Large intestine (tissue), 3 donors: ENCODE measurements at regions not wholly inside any gene's neighbourhood (a gene's known extent, or its start where the extent isn't known, plus 50 kb on each side); places are given as distances from the start of the nearest gene placed in this dataset.

Experiments used
- DNase-seq, 2 donors: peaks; one replicate each; pipeline versions ENCODE4 v3.0.0 to v3.0.0-alpha.2; 2013
- H3K27ac ChIP-seq: one replicate; pipeline ENCODE4 v1.5.1; 2013; ENCODE audit warnings: low read length
- H3K27me3 ChIP-seq: 2 replicates; pipeline ENCODE4 v1.6.1; 2013; ENCODE audit warnings: low read length; ENCODE audit not compliant: control insufficient read depth, insufficient read depth
- H3K36me3 ChIP-seq: 2 replicates; pipeline ENCODE4 v1.6.1; 2013; ENCODE audit warnings: low read length; ENCODE audit not compliant: control insufficient read depth, insufficient read depth
- H3K4me1 ChIP-seq: one replicate; pipeline ENCODE4 v1.6.1; 2013; ENCODE audit warnings: low read length; ENCODE audit not compliant: control insufficient read depth, insufficient read depth
- H3K4me3 ChIP-seq: one replicate; pipeline ENCODE4 v1.5.1; 2013; ENCODE audit warnings: low read length
- H3K9me3 ChIP-seq: one replicate; pipeline ENCODE4 v1.6.1; 2013; ENCODE audit warnings: mild to moderate bottlenecking, low read depth, low read length, moderate library complexity; ENCODE audit not compliant: control insufficient read depth
- whole genome bisulfite sequencing: methylation state at CpG from one replicate; pipeline ENCODE4 v1.1.5; 2013; ENCODE audit warnings: low lambda C conversion rate; ENCODE audit not compliant: insufficient coverage; 5-methylcytosine and 5-hydroxymethylcytosine counted together

GRCh38 chr1:213874789-213875188 is 113.0 kb upstream of the PROX1 start:
- Histone ChIP-seq H3K9me3 (no peaks in the 10 kb centered on the region), H3K4me3 (no peak overlapping the region), H3K27ac (no peak overlapping the region), H3K27me3 (no peaks in the 10 kb centered on the region), H3K36me3 (no peaks in the 10 kb centered on the region), H3K4me1 (no peaks in the 10 kb centered on the region)
- DNase-seq, result no peak
- no CpG with 5 or more reads among the region's 7 CpGs for whole genome bisulfite sequencing

- no peaks in the 10 kb centered on the region for H3K27me3 ChIP-seq
- no peaks in the 10 kb centered on the region for H3K9me3 ChIP-seq
- no peak for DNase-seq
- H3K36me3 ChIP-seq, result no peaks in the 10 kb centered on the region
- no peaks in the 10 kb centered on the region for H3K4me1 ChIP-seq
- no peak overlapping the region for H3K4me3 ChIP-seq
- no peak overlapping the region for H3K27ac ChIP-seq
Observed at GRCh38 chr1:213876531-213876930, 111.2 kb upstream of the PROX1 start.

DNA sequence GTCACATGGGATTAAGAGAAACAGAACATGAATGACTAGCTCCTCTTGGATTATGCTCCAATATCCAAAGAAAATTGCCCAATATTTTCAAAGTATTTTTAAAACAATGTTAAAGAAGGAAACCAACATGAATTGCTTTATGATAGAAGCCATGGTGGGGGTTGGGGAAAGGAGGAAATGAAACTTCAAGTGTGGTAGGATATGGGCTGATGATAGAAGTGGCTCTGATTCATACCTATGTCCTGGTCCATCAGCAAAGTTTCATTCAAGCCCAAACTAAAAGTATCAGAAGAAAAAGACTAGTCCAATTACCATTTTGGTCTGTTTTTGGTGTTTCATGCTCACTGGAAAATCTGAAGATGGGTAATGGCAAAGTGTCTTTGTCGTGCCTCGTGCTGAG is 104.2 kb upstream of the PROX1 start:
- Histone ChIP-seq H3K27ac (no peak overlapping the region), H3K36me3 (no peaks in the 10 kb centered on the region), H3K4me1 (no peaks in the 10 kb centered on the region), H3K4me3 (no peak overlapping the region), H3K9me3 (no peaks in the 10 kb centered on the region), H3K27me3 (no peaks in the 10 kb centered on the region)
- no CpG with 5 or more reads among the region's 2 CpGs for whole genome bisulfite sequencing
- no peak for DNase-seq

GRCh38 chr1:213884402-213884801 is 103.4 kb upstream of the PROX1 start:
- Histone ChIP-seq H3K36me3 (no peaks in the 10 kb centered on the region), H3K27ac (no peak overlapping the region), H3K27me3 (no peaks in the 10 kb centered on the region), H3K4me3 (no peak overlapping the region), H3K9me3 (no peaks in the 10 kb centered on the region), H3K4me1 (no peaks in the 10 kb centered on the region)
- WGBS, result no CpG with 5 or more reads among the region's 1 CpG
- no peak for DNase-seq

GRCh38 chr1:213884942-213885341 is 102.8 kb upstream of the PROX1 start:
- WGBS, result no CpG with 5 or more reads among the region's 4 CpGs
- no peak overlapping the region for H3K27ac ChIP-seq

GRCh38 chr1:213887842-213888241 is 99.9 kb upstream of the PROX1 start:
- H3K36me3 ChIP-seq, result no peaks in the 10 kb centered on the region
- DNase-seq, result no peak
- no peaks in the 10 kb centered on the region for H3K4me1 ChIP-seq
- H3K9me3 ChIP-seq, result no peaks in the 10 kb centered on the region
- no peak overlapping the region for H3K27ac ChIP-seq
- H3K4me3 ChIP-seq, result no peak overlapping the region
- no CpG with 5 or more reads among the region's 1 CpG for whole genome bisulfite sequencing
- H3K27me3 ChIP-seq, result no peaks in the 10 kb centered on the region

More at GRCh38 chr1:213884942-213885341, 102.8 kb upstream of the PROX1 start:
- no peaks in the 10 kb centered on the region for H3K4me1 ChIP-seq
- no peaks in the 10 kb centered on the region for H3K36me3 ChIP-seq
- no peaks in the 10 kb centered on the region for H3K9me3 ChIP-seq
- H3K4me3 ChIP-seq, result no peak overlapping the region
- no peak for DNase-seq
- no peaks in the 10 kb centered on the region for H3K27me3 ChIP-seq

GRCh38 chr1:213891989-213892902 is 95.5 kb upstream of the PROX1 start:
- H3K9me3 ChIP-seq, result no peaks in the 10 kb centered on the region
- no peak overlapping the region for H3K4me3 ChIP-seq
- H3K27me3 ChIP-seq, result no peaks in the 10 kb centered on the region
- no peak overlapping the region for H3K27ac ChIP-seq
- no peaks in the 10 kb centered on the region for H3K4me1 ChIP-seq
- WGBS, result 56% methylated on average over 1 of the region's 6 CpGs
- DNase-seq, result no peak
- H3K36me3 ChIP-seq, result no peaks in the 10 kb centered on the region

DNA sequence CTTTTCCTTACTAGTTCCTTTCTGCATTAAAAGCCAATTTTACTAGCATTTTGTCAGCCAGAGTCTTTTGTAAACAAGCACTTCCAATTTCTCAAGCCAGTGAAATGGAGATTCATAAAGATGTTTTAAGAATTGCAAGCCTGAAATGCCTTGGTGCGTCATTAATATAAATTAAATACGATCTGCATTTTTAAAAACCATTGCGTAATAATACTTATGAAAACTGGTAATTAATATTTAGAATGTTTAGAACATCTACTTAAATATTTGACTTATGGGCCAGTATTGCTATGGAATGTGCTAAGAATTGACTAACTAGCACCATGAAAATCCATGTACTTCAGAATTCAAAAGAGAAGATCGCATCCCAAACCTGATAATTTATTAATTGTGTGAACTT is 89.1 kb upstream of the PROX1 start:
- no peaks in the 10 kb centered on the region for H3K36me3 ChIP-seq
- H3K27ac ChIP-seq, result no peak overlapping the region
- WGBS, result 100% methylated on average over 3 of the region's 4 CpGs
- H3K4me3 ChIP-seq, result no peak overlapping the region
- H3K4me1 ChIP-seq, result no peaks in the 10 kb centered on the region
- H3K9me3 ChIP-seq, result no peaks in the 10 kb centered on the region
- H3K27me3 ChIP-seq, result no peaks in the 10 kb centered on the region
- no peak for DNase-seq

DNA sequence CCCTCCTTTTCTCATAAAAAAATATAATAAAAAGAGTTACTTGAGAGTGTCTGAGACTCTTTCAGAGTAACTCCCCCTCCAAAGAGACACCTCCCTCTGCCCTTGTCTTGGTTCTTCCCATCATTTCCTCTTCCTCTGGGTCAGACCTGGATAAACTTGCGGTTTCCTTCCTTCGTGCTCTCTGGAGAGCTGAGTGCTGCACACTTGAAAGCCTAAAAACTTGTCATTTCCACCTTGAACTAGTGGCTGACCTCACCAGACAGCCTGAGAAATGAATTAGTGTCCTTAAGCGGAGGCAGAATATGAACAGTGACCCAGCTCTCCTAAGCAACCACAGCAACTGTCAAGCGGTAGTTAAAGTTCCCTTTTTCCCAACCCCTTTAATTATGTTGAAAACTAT is 88.4 kb upstream of the PROX1 start:
- H3K9me3 ChIP-seq, result no peaks in the 10 kb centered on the region
- no peaks in the 10 kb centered on the region for H3K36me3 ChIP-seq
- H3K4me3 ChIP-seq, result no peak overlapping the region
- H3K27me3 ChIP-seq, result no peaks in the 10 kb centered on the region
- DNase-seq, result no peak
- no CpG with 5 or more reads among the region's 4 CpGs for WGBS
- no peaks in the 10 kb centered on the region for H3K4me1 ChIP-seq
- H3K27ac ChIP-seq, result no peak overlapping the region

DNA sequence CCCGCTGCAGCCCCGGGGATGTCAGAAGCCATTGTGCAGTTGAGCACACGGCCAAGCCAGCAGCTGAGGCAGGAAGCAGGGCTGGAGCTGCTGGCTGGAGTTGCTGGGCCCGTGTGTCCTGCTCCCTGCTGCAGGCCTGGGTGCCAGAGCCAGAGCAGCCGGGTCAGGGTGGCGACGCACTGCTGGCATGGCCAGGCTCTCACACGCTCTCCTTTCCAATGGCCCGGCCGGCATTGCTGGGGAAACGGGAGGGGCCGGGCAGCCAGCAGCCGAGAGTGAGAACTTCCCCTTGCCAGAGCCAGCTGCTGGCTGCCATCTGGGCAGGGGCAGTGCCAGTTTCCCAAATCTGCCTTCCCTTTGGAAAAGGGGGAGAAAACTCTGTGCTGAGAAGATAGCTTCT is 82.4 kb upstream of the PROX1 start:
- no peaks in the 10 kb centered on the region for H3K4me1 ChIP-seq
- no peaks in the 10 kb centered on the region for H3K36me3 ChIP-seq
- H3K4me3 ChIP-seq, result no peak overlapping the region
- no peak for DNase-seq
- no peak overlapping the region for H3K27ac ChIP-seq
- WGBS, result no CpG with 5 or more reads among the region's 13 CpGs
- H3K27me3 ChIP-seq, result no peaks in the 10 kb centered on the region
- H3K9me3 ChIP-seq, result no peaks in the 10 kb centered on the region

DNA sequence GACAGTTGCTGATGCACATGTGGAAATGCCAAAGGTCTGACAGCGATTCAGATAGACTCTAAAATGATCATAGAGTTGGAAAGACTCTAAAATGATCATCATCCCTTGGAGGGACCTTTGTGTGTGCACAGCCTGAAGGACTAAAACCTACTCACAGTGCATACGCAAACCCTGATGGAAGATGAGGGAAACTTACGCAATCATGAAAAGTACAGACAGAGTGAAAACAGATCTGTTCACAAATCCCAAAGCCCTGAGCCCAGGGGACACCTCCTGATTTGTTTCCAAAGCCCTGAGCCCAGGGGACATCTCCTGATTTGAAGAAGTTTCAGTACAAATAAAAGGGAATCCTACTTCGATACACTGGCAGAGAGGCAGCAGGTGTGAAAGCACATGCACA is 79.3 kb upstream of the PROX1 start:
- no peak for DNase-seq
- no peak overlapping the region for H3K27ac ChIP-seq
- WGBS, result 100% methylated on average over 1 of the region's 4 CpGs
- no peaks in the 10 kb centered on the region for H3K9me3 ChIP-seq
- H3K4me1 ChIP-seq, result no peaks in the 10 kb centered on the region
- no peaks in the 10 kb centered on the region for H3K36me3 ChIP-seq
- H3K4me3 ChIP-seq, result no peak overlapping the region
- no peaks in the 10 kb centered on the region for H3K27me3 ChIP-seq
